ENCODE measurements at regions not wholly inside any gene's neighbourhood (a gene's known extent, or its start where the extent isn't known, plus 50 kb on each side); places are given as distances from the start of the nearest gene placed in this dataset.

DNA sequence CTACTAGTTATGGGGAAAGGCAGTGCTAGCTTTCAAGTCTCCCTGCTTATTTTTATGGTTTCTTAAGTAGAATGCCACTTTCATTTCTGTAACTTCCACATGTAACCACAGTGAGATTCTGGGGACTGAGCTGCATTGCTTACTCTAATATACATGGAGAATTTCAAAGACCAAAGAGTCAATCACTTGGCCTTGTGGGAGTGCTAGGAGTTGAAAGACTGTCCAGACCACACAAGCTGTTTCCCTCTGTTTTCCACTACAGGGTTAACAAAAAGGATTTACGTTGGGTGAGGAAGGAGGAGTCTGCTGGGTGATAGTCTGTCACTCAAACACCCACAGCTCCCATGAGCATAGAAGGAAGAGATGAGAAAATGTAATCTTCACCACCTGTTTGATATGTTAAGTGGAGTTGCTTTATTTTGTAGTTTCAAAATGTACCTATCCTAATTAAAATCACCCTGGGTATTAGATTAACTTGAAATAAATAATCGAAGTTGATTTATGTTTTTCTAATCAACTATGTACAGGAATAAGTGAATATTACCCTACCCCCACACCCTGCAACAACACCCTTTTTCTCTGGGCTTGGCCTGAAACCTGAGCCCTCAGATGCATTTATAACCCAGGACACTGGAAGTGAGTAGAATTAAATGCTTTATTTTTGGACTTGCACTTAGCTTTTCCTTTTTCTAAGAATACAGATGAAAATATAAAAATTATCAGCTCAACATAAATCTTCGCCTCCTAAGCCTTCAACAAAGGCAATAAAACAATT, 225.8 kb upstream of the SLC10A2 start:
- intact Hi-C loops (cut with DNase I; ENCODE audit: low total_unique reads): no loop called here
- H3K9me3 ChIP-seq: peaks cover 0 to 3% (median 0%) of the 10 kb centered on the region in 3 donors
- TF ChIP-seq, protein P1, sequence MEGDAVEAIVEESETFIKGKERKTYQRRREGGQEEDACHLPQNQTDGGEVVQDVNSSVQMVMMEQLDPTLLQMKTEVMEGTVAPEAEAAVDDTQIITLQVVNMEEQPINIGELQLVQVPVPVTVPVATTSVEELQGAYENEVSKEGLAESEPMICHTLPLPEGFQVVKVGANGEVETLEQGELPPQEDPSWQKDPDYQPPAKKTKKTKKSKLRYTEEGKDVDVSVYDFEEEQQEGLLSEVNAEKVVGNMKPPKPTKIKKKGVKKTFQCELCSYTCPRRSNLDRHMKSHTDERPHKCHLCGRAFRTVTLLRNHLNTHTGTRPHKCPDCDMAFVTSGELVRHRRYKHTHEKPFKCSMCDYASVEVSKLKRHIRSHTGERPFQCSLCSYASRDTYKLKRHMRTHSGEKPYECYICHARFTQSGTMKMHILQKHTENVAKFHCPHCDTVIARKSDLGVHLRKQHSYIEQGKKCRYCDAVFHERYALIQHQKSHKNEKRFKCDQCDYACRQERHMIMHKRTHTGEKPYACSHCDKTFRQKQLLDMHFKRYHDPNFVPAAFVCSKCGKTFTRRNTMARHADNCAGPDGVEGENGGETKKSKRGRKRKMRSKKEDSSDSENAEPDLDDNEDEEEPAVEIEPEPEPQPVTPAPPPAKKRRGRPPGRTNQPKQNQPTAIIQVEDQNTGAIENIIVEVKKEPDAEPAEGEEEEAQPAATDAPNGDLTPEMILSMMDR (IDR thresholded peaks at IDR 0.05): no peak

DNA sequence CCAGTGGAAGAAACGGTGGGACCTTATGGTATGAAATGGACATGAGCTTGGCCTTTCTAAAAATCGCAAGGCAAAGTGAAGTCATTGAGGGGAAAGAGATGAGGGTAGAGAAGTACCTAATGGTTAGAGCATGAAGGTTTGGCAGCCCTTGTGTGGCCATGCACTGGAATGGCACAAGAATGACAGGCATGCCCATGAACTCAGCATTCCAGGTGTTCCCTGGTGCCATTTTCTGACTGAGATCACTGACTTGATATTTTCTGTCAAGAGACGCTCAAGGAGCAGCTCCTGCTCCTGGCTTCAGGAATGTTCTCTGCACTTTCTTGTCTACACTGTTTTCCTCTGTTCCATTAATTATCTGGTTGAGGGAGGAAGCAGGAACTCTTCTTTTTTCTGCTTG, 225.0 kb upstream of the SLC10A2 start:
- Histone ChIP-seq H3K27ac (no peak overlapping the region), H3K27me3 (no peaks in the 10 kb centered on the region), H3K36me3 (no peaks in the 10 kb centered on the region), H3K4me1 (no peaks in the 10 kb centered on the region), H3K4me3 (no peak overlapping the region), H3K9me3 (no peaks in the 10 kb centered on the region)
- TF ChIP-seq, protein P1 (IDR thresholded peaks at IDR 0.05): no peak
- no peak for DNase-seq
- intact Hi-C loops (cut with DNase I; ENCODE audit: low total_unique reads): no loop called here

More for the DNA sequence above, 225.8 kb upstream of the SLC10A2 start:
- Histone ChIP-seq H3K27ac (no peak overlapping the region), H3K27me3 (no peaks in the 10 kb centered on the region), H3K4me3 (no peak overlapping the region), H3K36me3 (no peaks in the 10 kb centered on the region), H3K4me1 (no peaks in the 10 kb centered on the region)
- no peak for DNase-seq

DNA sequence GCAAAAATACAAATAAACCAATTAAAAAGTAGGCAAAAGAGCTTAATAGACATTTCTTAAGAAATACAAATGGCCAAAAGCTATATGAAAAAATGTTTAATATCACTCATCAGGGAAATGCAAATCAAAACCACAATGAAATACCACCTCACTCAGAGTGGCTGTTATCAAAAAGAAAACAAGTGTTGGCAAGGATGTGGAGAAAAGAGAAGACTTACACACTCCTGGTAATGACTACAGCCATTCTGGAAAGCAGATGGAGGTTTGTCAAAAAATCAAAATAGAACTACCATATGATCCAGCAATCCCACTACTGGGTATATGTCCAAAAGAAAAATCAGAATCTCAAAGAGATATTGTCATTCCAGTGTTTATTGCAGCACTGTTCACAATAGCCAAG, 223.5 kb upstream of the SLC10A2 start:
- Histone ChIP-seq H3K4me1 (no peaks in the 10 kb centered on the region), H3K36me3 (no peaks in the 10 kb centered on the region), H3K4me3 (no peak overlapping the region), H3K27ac (no peak overlapping the region), H3K27me3 (no peaks in the 10 kb centered on the region), H3K9me3 (no peaks in the 10 kb centered on the region)
- no peak for DNase-seq
- TF ChIP-seq, protein P1 (IDR thresholded peaks at IDR 0.05): no peak
- intact Hi-C loops (cut with DNase I; ENCODE audit: low total_unique reads): no loop called here

DNA sequence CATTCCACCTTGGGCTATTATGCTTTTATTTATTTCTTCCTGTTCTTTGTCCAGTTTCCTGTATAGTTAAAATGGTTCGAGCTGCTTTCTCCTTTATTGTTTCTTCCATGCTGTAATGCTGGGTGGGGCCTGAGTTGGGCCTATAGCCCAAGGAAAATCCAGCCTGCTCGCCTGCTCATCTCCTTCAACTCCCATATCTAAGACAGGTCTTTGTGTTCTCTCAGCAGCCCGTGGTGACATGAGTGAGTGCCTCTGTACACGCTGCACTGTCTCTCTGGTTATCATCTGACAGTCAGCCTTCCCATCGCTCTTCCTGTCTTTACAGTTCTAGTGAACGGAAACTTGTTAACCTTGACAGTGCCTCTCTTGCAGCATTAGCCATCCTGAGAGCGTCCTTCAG, 221.9 kb upstream of the SLC10A2 start:
- TF ChIP-seq, protein P1 (IDR thresholded peaks at IDR 0.05): no peak
- Histone ChIP-seq H3K27ac (no peak overlapping the region), H3K4me1 (no peaks in the 10 kb centered on the region), H3K4me3 (no peak overlapping the region), H3K36me3 (no peaks in the 10 kb centered on the region), H3K9me3 (no peaks in the 10 kb centered on the region), H3K27me3 (no peaks in the 10 kb centered on the region)
- DNase-seq: no peak
- intact Hi-C loops (cut with DNase I; ENCODE audit: low total_unique reads): no loop called here

DNA sequence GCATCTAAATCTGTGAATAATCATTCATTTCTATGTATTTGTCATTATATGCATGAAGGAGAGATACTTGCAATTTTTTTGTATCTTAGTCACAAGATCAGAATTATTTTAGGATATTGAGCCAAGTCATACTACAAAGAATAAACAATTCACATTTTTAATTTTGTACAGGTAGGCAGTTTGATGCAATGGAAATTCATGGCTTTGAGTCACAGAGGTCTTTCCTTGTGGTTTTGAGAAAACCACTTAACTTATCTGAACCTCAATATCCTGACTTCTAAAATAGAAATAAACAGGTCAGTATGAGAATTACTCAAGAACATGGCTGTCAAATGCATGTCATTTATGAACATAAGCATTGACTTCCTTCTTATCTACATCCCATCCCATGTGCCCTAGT, 221.4 kb upstream of the SLC10A2 start:
- DNase-seq: no peak
- Histone ChIP-seq H3K27me3 (no peaks in the 10 kb centered on the region), H3K27ac (no peak overlapping the region), H3K4me3 (no peak overlapping the region), H3K4me1 (no peaks in the 10 kb centered on the region), H3K36me3 (no peaks in the 10 kb centered on the region), H3K9me3 (no peaks in the 10 kb centered on the region)
- TF ChIP-seq, protein P1 (IDR thresholded peaks at IDR 0.05): no peak
- intact Hi-C loops (cut with DNase I; ENCODE audit: low total_unique reads): no loop called here
